H1 (cell line): ENCODE measurements at regions not wholly inside any gene's neighbourhood (a gene's known extent, or its start where the extent isn't known, plus 50 kb on each side); places are given as distances from the start of the nearest gene placed in this dataset.

Source experiments
- BACH1 ChIP-seq: IDR thresholded peaks from 2 replicates; pipeline ENCODE4 v1.6.1; 2012; ENCODE audit warnings: low read length, improper control_type of control experiment
- CREB1 ChIP-seq: IDR thresholded peaks from 2 replicates; pipeline ENCODE4 v1.6.1; 2012; ENCODE audit warnings: inconsistent platforms
- CTBP2 ChIP-seq: IDR thresholded peaks from 2 replicates; pipeline ENCODE4 v1.7.0; 2011; ENCODE audit warnings: borderline replicate concordance, mild to moderate bottlenecking, moderate library complexity, mixed read lengths, low read length; ENCODE audit not compliant: insufficient read depth, insufficient read length
- HDAC6 ChIP-seq: IDR thresholded peaks from one replicate; pipeline ENCODE4 v1.7.1; 2012; ENCODE audit warnings: low read depth, mild to moderate bottlenecking, inconsistent platforms, low read length, moderate library complexity
- MAFK ChIP-seq: IDR thresholded peaks from 2 replicates; pipeline ENCODE4 v1.6.1; 2012; ENCODE audit warnings: low read depth, mild to moderate bottlenecking, improper control_type of control experiment, low read length
- NRF1 ChIP-seq: IDR thresholded peaks from 2 replicates; pipeline ENCODE4 v1.6.1; 2011; ENCODE audit warnings: mild to moderate bottlenecking, low read depth, low read length, improper control_type of control experiment
- RAD21 ChIP-seq, 2 experiments: IDR thresholded peaks in 1 of 2; conservative IDR thresholded peaks in 1 of 2; 2 replicates each; pipeline ENCODE4 v1.6.1; 2011; ENCODE audit warnings: low read depth in 2 of 2, low read length in 2 of 2, improper control_type of control experiment in 1 of 2, inconsistent platforms in 1 of 2, mild to moderate bottlenecking in 1 of 2, moderate library complexity in 1 of 2
- RNF2 ChIP-seq: fragments of 200-900, 300-1000 bp; sonication (generic); IDR thresholded peaks from 2 replicates; pipeline ENCODE4 v1.7.1; 2016; ENCODE audit warnings: borderline replicate concordance, low read depth, mild to moderate bottlenecking, antibody characterized with exemption, low read length; ENCODE audit not compliant: poor library complexity, severe bottlenecking; ENCODE audit errors: missing control alignments
- TCF12 ChIP-seq: IDR thresholded peaks from 2 replicates; pipeline ENCODE4 v1.6.1; 2011; ENCODE audit warnings: low read depth, mild to moderate bottlenecking, low read length
- TEAD4 ChIP-seq: IDR thresholded peaks from 2 replicates; pipeline ENCODE4 v1.6.1; 2012; ENCODE audit warnings: low read depth, low read length, inconsistent platforms, mixed read lengths
- TF ChIP-seq, protein P1 (sequence below): fragments of 300-600 bp; sonication (generic); IDR thresholded peaks from 2 replicates; pipeline ENCODE4 v1.7.1; 2012; ENCODE audit warnings: low read length, moderate library complexity, mild to moderate bottlenecking, inconsistent platforms; ENCODE audit not compliant: insufficient replicate concordance

DNA sequence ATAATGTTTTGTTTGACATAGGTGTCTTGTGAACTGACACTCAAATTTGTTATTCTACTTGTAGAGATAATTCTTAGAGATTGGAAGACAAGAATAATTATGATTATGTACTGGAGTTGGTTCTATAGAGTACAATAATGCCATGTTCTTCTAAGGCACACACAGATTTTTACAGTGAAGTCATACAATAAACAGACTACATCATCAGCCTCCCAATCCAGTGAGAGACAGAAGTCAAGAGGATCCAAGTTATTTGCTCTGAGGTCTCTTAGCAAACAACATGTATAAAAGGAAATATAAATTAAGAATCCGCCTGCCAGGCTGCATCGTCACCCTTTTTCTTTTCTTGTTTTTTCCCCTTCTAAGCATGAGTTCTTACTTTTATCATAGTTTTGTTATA lies 613.5 kb upstream of the SETBP1 start (continued):
- TF ChIP-seq, protein P1, sequence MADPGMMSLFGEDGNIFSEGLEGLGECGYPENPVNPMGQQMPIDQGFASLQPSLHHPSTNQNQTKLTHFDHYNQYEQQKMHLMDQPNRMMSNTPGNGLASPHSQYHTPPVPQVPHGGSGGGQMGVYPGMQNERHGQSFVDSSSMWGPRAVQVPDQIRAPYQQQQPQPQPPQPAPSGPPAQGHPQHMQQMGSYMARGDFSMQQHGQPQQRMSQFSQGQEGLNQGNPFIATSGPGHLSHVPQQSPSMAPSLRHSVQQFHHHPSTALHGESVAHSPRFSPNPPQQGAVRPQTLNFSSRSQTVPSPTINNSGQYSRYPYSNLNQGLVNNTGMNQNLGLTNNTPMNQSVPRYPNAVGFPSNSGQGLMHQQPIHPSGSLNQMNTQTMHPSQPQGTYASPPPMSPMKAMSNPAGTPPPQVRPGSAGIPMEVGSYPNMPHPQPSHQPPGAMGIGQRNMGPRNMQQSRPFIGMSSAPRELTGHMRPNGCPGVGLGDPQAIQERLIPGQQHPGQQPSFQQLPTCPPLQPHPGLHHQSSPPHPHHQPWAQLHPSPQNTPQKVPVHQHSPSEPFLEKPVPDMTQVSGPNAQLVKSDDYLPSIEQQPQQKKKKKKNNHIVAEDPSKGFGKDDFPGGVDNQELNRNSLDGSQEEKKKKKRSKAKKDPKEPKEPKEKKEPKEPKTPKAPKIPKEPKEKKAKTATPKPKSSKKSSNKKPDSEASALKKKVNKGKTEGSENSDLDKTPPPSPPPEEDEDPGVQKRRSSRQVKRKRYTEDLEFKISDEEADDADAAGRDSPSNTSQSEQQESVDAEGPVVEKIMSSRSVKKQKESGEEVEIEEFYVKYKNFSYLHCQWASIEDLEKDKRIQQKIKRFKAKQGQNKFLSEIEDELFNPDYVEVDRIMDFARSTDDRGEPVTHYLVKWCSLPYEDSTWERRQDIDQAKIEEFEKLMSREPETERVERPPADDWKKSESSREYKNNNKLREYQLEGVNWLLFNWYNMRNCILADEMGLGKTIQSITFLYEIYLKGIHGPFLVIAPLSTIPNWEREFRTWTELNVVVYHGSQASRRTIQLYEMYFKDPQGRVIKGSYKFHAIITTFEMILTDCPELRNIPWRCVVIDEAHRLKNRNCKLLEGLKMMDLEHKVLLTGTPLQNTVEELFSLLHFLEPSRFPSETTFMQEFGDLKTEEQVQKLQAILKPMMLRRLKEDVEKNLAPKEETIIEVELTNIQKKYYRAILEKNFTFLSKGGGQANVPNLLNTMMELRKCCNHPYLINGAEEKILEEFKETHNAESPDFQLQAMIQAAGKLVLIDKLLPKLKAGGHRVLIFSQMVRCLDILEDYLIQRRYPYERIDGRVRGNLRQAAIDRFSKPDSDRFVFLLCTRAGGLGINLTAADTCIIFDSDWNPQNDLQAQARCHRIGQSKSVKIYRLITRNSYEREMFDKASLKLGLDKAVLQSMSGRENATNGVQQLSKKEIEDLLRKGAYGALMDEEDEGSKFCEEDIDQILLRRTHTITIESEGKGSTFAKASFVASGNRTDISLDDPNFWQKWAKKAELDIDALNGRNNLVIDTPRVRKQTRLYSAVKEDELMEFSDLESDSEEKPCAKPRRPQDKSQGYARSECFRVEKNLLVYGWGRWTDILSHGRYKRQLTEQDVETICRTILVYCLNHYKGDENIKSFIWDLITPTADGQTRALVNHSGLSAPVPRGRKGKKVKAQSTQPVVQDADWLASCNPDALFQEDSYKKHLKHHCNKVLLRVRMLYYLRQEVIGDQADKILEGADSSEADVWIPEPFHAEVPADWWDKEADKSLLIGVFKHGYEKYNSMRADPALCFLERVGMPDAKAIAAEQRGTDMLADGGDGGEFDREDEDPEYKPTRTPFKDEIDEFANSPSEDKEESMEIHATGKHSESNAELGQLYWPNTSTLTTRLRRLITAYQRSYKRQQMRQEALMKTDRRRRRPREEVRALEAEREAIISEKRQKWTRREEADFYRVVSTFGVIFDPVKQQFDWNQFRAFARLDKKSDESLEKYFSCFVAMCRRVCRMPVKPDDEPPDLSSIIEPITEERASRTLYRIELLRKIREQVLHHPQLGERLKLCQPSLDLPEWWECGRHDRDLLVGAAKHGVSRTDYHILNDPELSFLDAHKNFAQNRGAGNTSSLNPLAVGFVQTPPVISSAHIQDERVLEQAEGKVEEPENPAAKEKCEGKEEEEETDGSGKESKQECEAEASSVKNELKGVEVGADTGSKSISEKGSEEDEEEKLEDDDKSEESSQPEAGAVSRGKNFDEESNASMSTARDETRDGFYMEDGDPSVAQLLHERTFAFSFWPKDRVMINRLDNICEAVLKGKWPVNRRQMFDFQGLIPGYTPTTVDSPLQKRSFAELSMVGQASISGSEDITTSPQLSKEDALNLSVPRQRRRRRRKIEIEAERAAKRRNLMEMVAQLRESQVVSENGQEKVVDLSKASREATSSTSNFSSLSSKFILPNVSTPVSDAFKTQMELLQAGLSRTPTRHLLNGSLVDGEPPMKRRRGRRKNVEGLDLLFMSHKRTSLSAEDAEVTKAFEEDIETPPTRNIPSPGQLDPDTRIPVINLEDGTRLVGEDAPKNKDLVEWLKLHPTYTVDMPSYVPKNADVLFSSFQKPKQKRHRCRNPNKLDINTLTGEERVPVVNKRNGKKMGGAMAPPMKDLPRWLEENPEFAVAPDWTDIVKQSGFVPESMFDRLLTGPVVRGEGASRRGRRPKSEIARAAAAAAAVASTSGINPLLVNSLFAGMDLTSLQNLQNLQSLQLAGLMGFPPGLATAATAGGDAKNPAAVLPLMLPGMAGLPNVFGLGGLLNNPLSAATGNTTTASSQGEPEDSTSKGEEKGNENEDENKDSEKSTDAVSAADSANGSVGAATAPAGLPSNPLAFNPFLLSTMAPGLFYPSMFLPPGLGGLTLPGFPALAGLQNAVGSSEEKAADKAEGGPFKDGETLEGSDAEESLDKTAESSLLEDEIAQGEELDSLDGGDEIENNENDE = no peak
- TF ChIP-seq CTBP2 (no peak), NRF1 (no peak), HDAC6 (no peak), TEAD4 (no peak), BACH1 (no peak), CREB1 (no peak), TCF12 (no peak), RAD21 (IDR thresholded peaks at IDR 0.05 in 1 of 2, conservative IDR thresholded peaks at IDR 0.05 in 1 of 2; ENCODE audit: low read depth in 2 of 2, low read length in 2 of 2) (no peak), MAFK (no peak), RNF2 (no peak)
